Upper lobe of left lung (tissue), 4 donors: ENCODE measurements at regions not wholly inside any gene's neighbourhood (a gene's known extent, or its start where the extent isn't known, plus 50 kb on each side); places are given as distances from the start of the nearest gene placed in this dataset.

Source experiments
- CTCF ChIP-seq, 6 experiments: fragments of 450-650 bp in 4 of 6; fragments of 200-600 bp in 2 of 6; sonication (generic) in 2 of 6; IDR thresholded peaks; one replicate each; pipeline ENCODE4 v1.5.1; 2016 to 2019; ENCODE audit warnings: antibody characterized with exemption in 6 of 6
- POLR2A ChIP-seq, 4 donors: fragments of 450-650 bp; IDR thresholded peaks; one replicate each; pipeline ENCODE4 v1.5.1; 2016 to 2017; ENCODE audit warnings: antibody characterized with exemption in 4 of 4, mild to moderate bottlenecking in 2 of 4

GRCh38 chr20:52404671-52405070 is 213.1 kb upstream of the ZFP64 start:
- TF ChIP-seq POLR2A (IDR thresholded peaks at IDR 0.05) (no peak), CTCF (IDR thresholded peaks at IDR 0.05) (no peak)
